ENCODE measurements at regions not wholly inside any gene's neighbourhood (a gene's known extent, or its start where the extent isn't known, plus 50 kb on each side); places are given as distances from the start of the nearest gene placed in this dataset.

DNA sequence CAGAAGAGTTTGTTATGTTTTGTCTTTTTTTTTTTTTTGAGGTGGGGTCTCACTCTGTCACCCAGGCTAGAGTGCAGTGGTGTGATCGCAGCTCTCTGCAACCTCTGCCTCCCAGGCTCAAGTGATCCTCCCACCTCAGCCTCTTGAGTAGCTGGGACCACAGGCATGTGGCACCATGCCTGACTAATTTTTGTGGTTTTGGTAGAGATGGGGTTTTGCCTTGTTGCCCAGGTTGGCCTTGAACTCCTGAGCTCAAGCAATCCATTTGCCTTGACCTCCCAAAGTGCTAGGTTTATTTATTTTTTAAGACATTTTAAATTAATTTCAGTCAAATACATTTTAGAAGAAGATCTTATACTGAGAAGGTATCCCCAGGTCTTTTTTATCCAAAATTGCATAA, 366.7 kb downstream of the KCNJ2 start:
- no peak for TF ChIP-seq FOSL1 (IDR thresholded peaks at IDR 0.05; ENCODE audit: insufficient read depth, low read depth, low read length)
- TF ChIP-seq RXRA (IDR thresholded peaks at IDR 0.05; ENCODE audit: insufficient read depth, low read depth, low read length) = no peak
- TF ChIP-seq POLR2A (IDR thresholded peaks at IDR 0.05; ENCODE audit: control extremely low read depth in 1 of 2, low read depth in 2 of 2, low read length in 2 of 2) = no peak
- TF ChIP-seq, protein P1, sequence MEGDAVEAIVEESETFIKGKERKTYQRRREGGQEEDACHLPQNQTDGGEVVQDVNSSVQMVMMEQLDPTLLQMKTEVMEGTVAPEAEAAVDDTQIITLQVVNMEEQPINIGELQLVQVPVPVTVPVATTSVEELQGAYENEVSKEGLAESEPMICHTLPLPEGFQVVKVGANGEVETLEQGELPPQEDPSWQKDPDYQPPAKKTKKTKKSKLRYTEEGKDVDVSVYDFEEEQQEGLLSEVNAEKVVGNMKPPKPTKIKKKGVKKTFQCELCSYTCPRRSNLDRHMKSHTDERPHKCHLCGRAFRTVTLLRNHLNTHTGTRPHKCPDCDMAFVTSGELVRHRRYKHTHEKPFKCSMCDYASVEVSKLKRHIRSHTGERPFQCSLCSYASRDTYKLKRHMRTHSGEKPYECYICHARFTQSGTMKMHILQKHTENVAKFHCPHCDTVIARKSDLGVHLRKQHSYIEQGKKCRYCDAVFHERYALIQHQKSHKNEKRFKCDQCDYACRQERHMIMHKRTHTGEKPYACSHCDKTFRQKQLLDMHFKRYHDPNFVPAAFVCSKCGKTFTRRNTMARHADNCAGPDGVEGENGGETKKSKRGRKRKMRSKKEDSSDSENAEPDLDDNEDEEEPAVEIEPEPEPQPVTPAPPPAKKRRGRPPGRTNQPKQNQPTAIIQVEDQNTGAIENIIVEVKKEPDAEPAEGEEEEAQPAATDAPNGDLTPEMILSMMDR (IDR thresholded peaks at IDR 0.05; ENCODE audit: control extremely low read depth in 1 of 3, insufficient read depth in 1 of 3, low read depth in 1 of 3, low read length in 3 of 3) = no peak
- TF ChIP-seq ZNF274 (IDR thresholded peaks at IDR 0.05; ENCODE audit: borderline replicate concordance, extremely low read depth, low read length) = no peak
- TF ChIP-seq KDM1A (IDR thresholded peaks at IDR 0.05; ENCODE audit: borderline replicate concordance, low read length) = no peak
- TF ChIP-seq, protein P2, sequence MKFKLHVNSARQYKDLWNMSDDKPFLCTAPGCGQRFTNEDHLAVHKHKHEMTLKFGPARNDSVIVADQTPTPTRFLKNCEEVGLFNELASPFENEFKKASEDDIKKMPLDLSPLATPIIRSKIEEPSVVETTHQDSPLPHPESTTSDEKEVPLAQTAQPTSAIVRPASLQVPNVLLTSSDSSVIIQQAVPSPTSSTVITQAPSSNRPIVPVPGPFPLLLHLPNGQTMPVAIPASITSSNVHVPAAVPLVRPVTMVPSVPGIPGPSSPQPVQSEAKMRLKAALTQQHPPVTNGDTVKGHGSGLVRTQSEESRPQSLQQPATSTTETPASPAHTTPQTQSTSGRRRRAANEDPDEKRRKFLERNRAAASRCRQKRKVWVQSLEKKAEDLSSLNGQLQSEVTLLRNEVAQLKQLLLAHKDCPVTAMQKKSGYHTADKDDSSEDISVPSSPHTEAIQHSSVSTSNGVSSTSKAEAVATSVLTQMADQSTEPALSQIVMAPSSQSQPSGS (IDR thresholded peaks at IDR 0.05; ENCODE audit: low read length) = no peak
- TF ChIP-seq HDAC6 (IDR thresholded peaks at IDR 0.05; ENCODE audit: low read depth, low read length) = no peak
- TF ChIP-seq EP300 (IDR thresholded peaks at IDR 0.05; ENCODE audit: borderline replicate concordance in 1 of 2, low read depth in 2 of 2, low read length in 2 of 2) = no peak
- no peak for TF ChIP-seq TAF1 (IDR thresholded peaks at IDR 0.05; ENCODE audit: low read depth, low read length)
- TF ChIP-seq EZH2 (IDR thresholded peaks at IDR 0.05; ENCODE audit: low read depth, low read length, severe bottlenecking) = no peak
- no peak for TF ChIP-seq RFX5 (IDR thresholded peaks at IDR 0.05; ENCODE audit: borderline replicate concordance, low read depth, low read length)
- TF ChIP-seq, protein P3, sequence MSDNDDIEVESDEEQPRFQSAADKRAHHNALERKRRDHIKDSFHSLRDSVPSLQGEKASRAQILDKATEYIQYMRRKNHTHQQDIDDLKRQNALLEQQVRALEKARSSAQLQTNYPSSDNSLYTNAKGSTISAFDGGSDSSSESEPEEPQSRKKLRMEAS (IDR thresholded peaks at IDR 0.05) = no peak
- TF ChIP-seq, protein P4, sequence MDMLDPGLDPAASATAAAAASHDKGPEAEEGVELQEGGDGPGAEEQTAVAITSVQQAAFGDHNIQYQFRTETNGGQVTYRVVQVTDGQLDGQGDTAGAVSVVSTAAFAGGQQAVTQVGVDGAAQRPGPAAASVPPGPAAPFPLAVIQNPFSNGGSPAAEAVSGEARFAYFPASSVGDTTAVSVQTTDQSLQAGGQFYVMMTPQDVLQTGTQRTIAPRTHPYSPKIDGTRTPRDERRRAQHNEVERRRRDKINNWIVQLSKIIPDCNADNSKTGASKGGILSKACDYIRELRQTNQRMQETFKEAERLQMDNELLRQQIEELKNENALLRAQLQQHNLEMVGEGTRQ (IDR thresholded peaks at IDR 0.05; ENCODE audit: low read length) = no peak
